ENCODE measurements at regions not wholly inside any gene's neighbourhood (a gene's known extent, or its start where the extent isn't known, plus 50 kb on each side); places are given as distances from the start of the nearest gene placed in this dataset.
A peak's percentile ranks its signal among the peaks of the same experiment; 100 is the strongest.

DNA sequence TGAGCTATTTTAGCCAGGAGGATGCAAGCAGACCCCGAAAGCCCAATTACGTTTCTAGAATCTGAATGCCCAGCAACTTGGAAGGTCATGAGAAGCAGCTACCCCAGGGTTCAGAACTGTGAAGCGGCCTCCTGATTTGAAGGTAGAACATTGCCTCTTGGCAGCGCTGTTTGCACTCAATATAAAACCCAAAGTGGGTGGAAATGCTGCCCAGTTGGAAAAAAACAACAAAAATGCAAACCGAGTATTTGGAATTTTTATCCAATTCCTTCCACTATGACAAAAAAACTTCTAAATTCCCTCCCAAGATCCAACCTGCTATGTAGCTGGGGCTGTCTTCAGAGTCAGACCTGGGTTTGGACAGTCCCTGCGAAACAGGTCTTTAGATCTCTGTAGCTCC is 103.3 kb upstream of the RBPJ start:
- H3K36me3 ChIP-seq (replicated peaks in 1 of 2; ENCODE audit: control insufficient read depth in 2 of 2, insufficient read depth in 2 of 2, low read length in 2 of 2), result no peaks in the 10 kb centered on the region
- H3K18ac ChIP-seq (ENCODE audit: low read length), result no peak overlapping the region
- H3K4me1 ChIP-seq (ENCODE audit: control insufficient read depth in 2 of 2, insufficient read depth in 1 of 2, low read depth in 1 of 2, low read length in 2 of 2), result peaks cover 0 to 1% of the 10 kb centered on the region in 2 donors
- no peak overlapping the region for H3K9ac ChIP-seq (ENCODE audit: low read depth, low read length, poor library complexity)
- no peak overlapping the region for H3K27ac ChIP-seq (replicated peaks; ENCODE audit: low read length)
- H3K4me2 ChIP-seq (ENCODE audit: insufficient read depth, low read length, poor library complexity, severe bottlenecking), result no peak overlapping the region
- H3K23ac ChIP-seq (ENCODE audit: low read depth, low read length, poor library complexity), result no peak overlapping the region
- no peak overlapping the region for H3K4ac ChIP-seq (ENCODE audit: low read length)
- H4K8ac ChIP-seq (ENCODE audit: low read depth, low read length), result no peak overlapping the region
- no peak overlapping the region for H2BK12ac ChIP-seq (ENCODE audit: low read length)
- H3K27me3 ChIP-seq (ENCODE audit: control insufficient read depth in 3 of 3, insufficient read depth in 3 of 3, low read depth in 1 of 3, low read length in 3 of 3), result no peaks in the 10 kb centered on the region
- H2BK120ac ChIP-seq (ENCODE audit: low read depth, low read length), result no peak overlapping the region
- no peak for DNase-seq (ENCODE audit: low spot score)
- H2AK5ac ChIP-seq (ENCODE audit: low read depth, low read length), result no peak overlapping the region
- no peak overlapping the region for H3K4me3 ChIP-seq (ENCODE audit: low read length in 2 of 2)
- no peak overlapping the region for H3K14ac ChIP-seq (ENCODE audit: low read length)
- H3K9me3 ChIP-seq (replicated peaks in 1 of 2; ENCODE audit: control insufficient read depth in 2 of 2, insufficient read depth in 1 of 2, low read depth in 1 of 2, low read length in 2 of 2), result no peaks in the 10 kb centered on the region
- no peaks in the 10 kb centered on the region for H3K79me1 ChIP-seq (ENCODE audit: low read depth, low read length)
- no CpG with 5 or more reads among the region's 6 CpGs for WGBS, 2 donors (ENCODE audit: extremely low coverage in 2 of 2, insufficient read length in 2 of 2, insufficient replicate concordance in 1 of 2)
- no peak overlapping the region for H2AFZ ChIP-seq (ENCODE audit: low read length)
- H2BK5ac ChIP-seq (ENCODE audit: low read length), result no peak overlapping the region
- no peak overlapping the region for H2BK15ac ChIP-seq (ENCODE audit: low read length)
- H4K91ac ChIP-seq (ENCODE audit: low read depth, low read length, poor library complexity), result no peak overlapping the region

- no peak overlapping the region for H3K9ac ChIP-seq (ENCODE audit: low read depth, low read length, poor library complexity)
- no peak overlapping the region for H3K4me2 ChIP-seq (ENCODE audit: insufficient read depth, low read length, poor library complexity, severe bottlenecking)
- no peaks in the 10 kb centered on the region for H3K36me3 ChIP-seq (replicated peaks in 1 of 2; ENCODE audit: control insufficient read depth in 2 of 2, insufficient read depth in 2 of 2, low read length in 2 of 2)
- no peaks in the 10 kb centered on the region for H3K9me3 ChIP-seq (replicated peaks in 1 of 2; ENCODE audit: control insufficient read depth in 2 of 2, insufficient read depth in 1 of 2, low read depth in 1 of 2, low read length in 2 of 2)
- H3K4me3 ChIP-seq (ENCODE audit: low read length in 2 of 2), result no peak overlapping the region
- H3K4ac ChIP-seq (ENCODE audit: low read length), result no peak overlapping the region
- H3K18ac ChIP-seq (ENCODE audit: low read length), result no peak overlapping the region
- peak overlapping the region; percentile 10 for H2AK5ac ChIP-seq (ENCODE audit: low read depth, low read length)
- no peak overlapping the region for H2AFZ ChIP-seq (ENCODE audit: low read length)
- no peak for DNase-seq (ENCODE audit: low spot score)
- peaks cover 0 to 1% of the 10 kb centered on the region in 2 donors for H3K4me1 ChIP-seq (ENCODE audit: control insufficient read depth in 2 of 2, insufficient read depth in 1 of 2, low read depth in 1 of 2, low read length in 2 of 2)
- H4K8ac ChIP-seq (ENCODE audit: low read depth, low read length), result no peak overlapping the region
- no peak overlapping the region for H2BK5ac ChIP-seq (ENCODE audit: low read length)
- WGBS, 2 donors (ENCODE audit: extremely low coverage in 2 of 2, insufficient read length in 2 of 2, insufficient replicate concordance in 1 of 2), result no CpG with 5 or more reads among the region's 16 CpGs
- H3K27me3 ChIP-seq (ENCODE audit: control insufficient read depth in 3 of 3, insufficient read depth in 3 of 3, low read depth in 1 of 3, low read length in 3 of 3), result no peaks in the 10 kb centered on the region
- no peak overlapping the region for H2BK120ac ChIP-seq (ENCODE audit: low read depth, low read length)
- H3K27ac ChIP-seq (replicated peaks; ENCODE audit: low read length), result no peak overlapping the region
- H2BK15ac ChIP-seq (ENCODE audit: low read length), result no peak overlapping the region
- H3K23ac ChIP-seq (ENCODE audit: low read depth, low read length, poor library complexity), result no peak overlapping the region
- no peaks in the 10 kb centered on the region for H3K79me1 ChIP-seq (ENCODE audit: low read depth, low read length)
- H4K91ac ChIP-seq (ENCODE audit: low read depth, low read length, poor library complexity), result no peak overlapping the region
- H3K14ac ChIP-seq (ENCODE audit: low read length), result no peak overlapping the region
- no peak overlapping the region for H2BK12ac ChIP-seq (ENCODE audit: low read length)
These were observed 102.7 kb upstream of the RBPJ start for GRCh38 chr4:26217961-26218676.

- no peak overlapping the region for H3K4me3 ChIP-seq (ENCODE audit: low read length in 2 of 2)
- peak overlapping the region; percentile 35 for H3K18ac ChIP-seq (ENCODE audit: low read length)
- H3K79me1 ChIP-seq (ENCODE audit: low read depth, low read length), result no peaks in the 10 kb centered on the region
- no peak overlapping the region for H3K27ac ChIP-seq (replicated peaks; ENCODE audit: low read length)
- no peak overlapping the region for H2AK5ac ChIP-seq (ENCODE audit: low read depth, low read length)
- H2BK120ac ChIP-seq (ENCODE audit: low read depth, low read length), result no peak overlapping the region
- no peaks in the 10 kb centered on the region for H3K36me3 ChIP-seq (replicated peaks in 1 of 2; ENCODE audit: control insufficient read depth in 2 of 2, insufficient read depth in 2 of 2, low read length in 2 of 2)
- H2BK5ac ChIP-seq (ENCODE audit: low read length), result no peak overlapping the region
- H2AFZ ChIP-seq (ENCODE audit: low read length), result no peak overlapping the region
- no peaks in the 10 kb centered on the region for H3K27me3 ChIP-seq (ENCODE audit: control insufficient read depth in 3 of 3, insufficient read depth in 3 of 3, low read depth in 1 of 3, low read length in 3 of 3)
- no peak for DNase-seq (ENCODE audit: low spot score)
- no peak overlapping the region for H3K4me2 ChIP-seq (ENCODE audit: insufficient read depth, low read length, poor library complexity, severe bottlenecking)
- H3K4ac ChIP-seq (ENCODE audit: low read length), result no peak overlapping the region
- H4K8ac ChIP-seq (ENCODE audit: low read depth, low read length), result no peak overlapping the region
- no peak overlapping the region for H2BK12ac ChIP-seq (ENCODE audit: low read length)
- H3K9me3 ChIP-seq (replicated peaks in 1 of 2; ENCODE audit: control insufficient read depth in 2 of 2, insufficient read depth in 1 of 2, low read depth in 1 of 2, low read length in 2 of 2), result no peaks in the 10 kb centered on the region
- H2BK15ac ChIP-seq (ENCODE audit: low read length), result no peak overlapping the region
- H3K4me1 ChIP-seq (ENCODE audit: control insufficient read depth in 2 of 2, insufficient read depth in 1 of 2, low read depth in 1 of 2, low read length in 2 of 2), result peaks cover 0 to 1% of the 10 kb centered on the region in 2 donors
- no CpG with 5 or more reads among the region's 12 CpGs for WGBS, 2 donors (ENCODE audit: extremely low coverage in 2 of 2, insufficient read length in 2 of 2, insufficient replicate concordance in 1 of 2)
- no peak overlapping the region for H3K14ac ChIP-seq (ENCODE audit: low read length)
- no peak overlapping the region for H4K91ac ChIP-seq (ENCODE audit: low read depth, low read length, poor library complexity)
- no peak overlapping the region for H3K9ac ChIP-seq (ENCODE audit: low read depth, low read length, poor library complexity)
- H3K23ac ChIP-seq (ENCODE audit: low read depth, low read length, poor library complexity), result no peak overlapping the region
These were observed 101.9 kb upstream of the RBPJ start for GRCh38 chr4:26218677-26219605.

DNA sequence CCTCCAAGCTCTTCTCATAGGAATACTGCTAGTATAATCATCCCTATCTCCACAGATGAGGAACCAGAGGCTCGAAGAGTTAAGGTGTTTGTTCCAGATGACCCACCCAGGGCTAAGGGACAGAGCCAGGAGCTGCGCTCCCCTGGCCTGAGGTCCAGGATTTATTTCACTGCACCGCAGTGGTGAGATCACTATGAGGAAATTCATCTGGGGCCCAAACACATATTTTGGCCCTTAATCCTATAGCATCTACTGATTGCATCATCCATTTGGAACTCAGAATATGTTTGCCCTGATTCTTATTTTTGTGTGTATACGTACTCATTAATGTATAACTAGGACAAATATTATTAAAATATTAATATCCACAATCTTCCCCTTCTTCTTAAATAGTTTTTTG is 100.1 kb upstream of the RBPJ start:
- Histone ChIP-seq H3K4me2 (ENCODE audit: insufficient read depth, low read length, poor library complexity, severe bottlenecking) (no peak overlapping the region), H4K8ac (ENCODE audit: low read depth, low read length) (no peak overlapping the region), H3K18ac (ENCODE audit: low read length) (no peak overlapping the region), H3K36me3 (replicated peaks in 1 of 2; ENCODE audit: control insufficient read depth in 2 of 2, insufficient read depth in 2 of 2, low read length in 2 of 2) (no peaks in the 10 kb centered on the region), H2BK120ac (ENCODE audit: low read depth, low read length) (no peak overlapping the region), H3K79me1 (ENCODE audit: low read depth, low read length) (no peaks in the 10 kb centered on the region), H3K4me3 (ENCODE audit: low read length in 2 of 2) (no peak overlapping the region), H2BK12ac (ENCODE audit: low read length) (no peak overlapping the region), H2AFZ (ENCODE audit: low read length) (no peak overlapping the region), H3K14ac (ENCODE audit: low read length) (no peak overlapping the region), H3K4me1 (ENCODE audit: control insufficient read depth in 2 of 2, insufficient read depth in 1 of 2, low read depth in 1 of 2, low read length in 2 of 2) (peaks cover 0 to 1% of the 10 kb centered on the region in 2 donors), H4K91ac (ENCODE audit: low read depth, low read length, poor library complexity) (no peak overlapping the region), H3K9ac (ENCODE audit: low read depth, low read length, poor library complexity) (no peak overlapping the region), H3K23ac (ENCODE audit: low read depth, low read length, poor library complexity) (no peak overlapping the region), H3K27ac (replicated peaks; ENCODE audit: low read length) (no peak overlapping the region), H3K27me3 (ENCODE audit: control insufficient read depth in 3 of 3, insufficient read depth in 3 of 3, low read depth in 1 of 3, low read length in 3 of 3) (no peaks in the 10 kb centered on the region), H3K9me3 (replicated peaks in 1 of 2; ENCODE audit: control insufficient read depth in 2 of 2, insufficient read depth in 1 of 2, low read depth in 1 of 2, low read length in 2 of 2) (no peaks in the 10 kb centered on the region), H2BK5ac (ENCODE audit: low read length) (no peak overlapping the region), H3K4ac (ENCODE audit: low read length) (no peak overlapping the region), H2AK5ac (ENCODE audit: low read depth, low read length) (no peak overlapping the region), H2BK15ac (ENCODE audit: low read length) (no peak overlapping the region)
- no CpG with 5 or more reads among the region's 4 CpGs for WGBS, 2 donors (ENCODE audit: extremely low coverage in 2 of 2, insufficient read length in 2 of 2, insufficient replicate concordance in 1 of 2)
- no peak for DNase-seq (ENCODE audit: low spot score)

Measured in neuronal stem cell (in vitro differentiated cells).